ENCODE measurements at regions not wholly inside any gene's neighbourhood (a gene's known extent, or its start where the extent isn't known, plus 50 kb on each side); places are given as distances from the start of the nearest gene placed in this dataset.

GRCh38 chr11:104630352-104630751, 267.9 kb downstream of the CASP12 start:
- Histone ChIP-seq H3K4me3 (no peak overlapping the region), H3K4me1 (replicated peaks) (no peaks in the 10 kb centered on the region), H3K27me3 (replicated peaks; ENCODE audit: insufficient read depth) (no peaks in the 10 kb centered on the region), H3K27ac (no peak overlapping the region), H3K9me3 (no peaks in the 10 kb centered on the region), H3K36me3 (no peaks in the 10 kb centered on the region)
- WGBS = 40% methylated on average over 2 of the region's 2 CpGs
- DNase-seq (ENCODE audit: low spot score) = no peak
- no peak for TF ChIP-seq CTCF (IDR thresholded peaks at IDR 0.05)
- TF ChIP-seq POLR2A (IDR thresholded peaks at IDR 0.05) = no peak
- TF ChIP-seq POLR2AphosphoS5 (IDR thresholded peaks at IDR 0.05) = no peak
- intact Hi-C loops (cut with DNase I) = no loop called here

DNA sequence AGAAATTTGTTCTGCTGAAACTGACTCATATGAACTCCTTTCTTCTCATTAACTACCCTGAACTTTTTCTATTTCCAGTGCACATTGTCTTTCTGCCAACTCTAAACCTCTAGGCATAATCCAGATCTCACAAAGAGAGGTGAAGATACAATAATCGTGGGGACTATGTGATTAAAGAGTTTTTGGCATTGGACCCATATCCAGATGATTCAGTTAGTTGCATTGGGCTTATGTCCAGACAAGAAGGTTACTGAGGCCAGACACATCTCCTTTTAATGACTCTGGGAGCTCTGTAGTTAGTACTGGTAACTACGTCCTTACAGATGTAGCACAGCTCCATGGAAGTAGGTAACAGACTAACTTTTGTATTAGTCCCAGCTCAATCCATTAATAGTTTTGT, 273.0 kb downstream of the CASP12 start:
- Histone ChIP-seq H3K4me3 (no peak overlapping the region), H3K27ac (no peak overlapping the region), H3K9me3 (no peaks in the 10 kb centered on the region), H3K4me1 (replicated peaks) (no peaks in the 10 kb centered on the region), H3K36me3 (no peaks in the 10 kb centered on the region), H3K27me3 (replicated peaks; ENCODE audit: insufficient read depth) (no peaks in the 10 kb centered on the region)
- 45% methylated on average over 2 of the region's 2 CpGs for WGBS
- DNase-seq (ENCODE audit: low spot score) = no peak
- intact Hi-C loops (cut with DNase I) = no loop called here
- TF ChIP-seq POLR2A (IDR thresholded peaks at IDR 0.05) (no peak), CTCF (IDR thresholded peaks at IDR 0.05) (no peak), POLR2AphosphoS5 (IDR thresholded peaks at IDR 0.05) (no peak)

DNA sequence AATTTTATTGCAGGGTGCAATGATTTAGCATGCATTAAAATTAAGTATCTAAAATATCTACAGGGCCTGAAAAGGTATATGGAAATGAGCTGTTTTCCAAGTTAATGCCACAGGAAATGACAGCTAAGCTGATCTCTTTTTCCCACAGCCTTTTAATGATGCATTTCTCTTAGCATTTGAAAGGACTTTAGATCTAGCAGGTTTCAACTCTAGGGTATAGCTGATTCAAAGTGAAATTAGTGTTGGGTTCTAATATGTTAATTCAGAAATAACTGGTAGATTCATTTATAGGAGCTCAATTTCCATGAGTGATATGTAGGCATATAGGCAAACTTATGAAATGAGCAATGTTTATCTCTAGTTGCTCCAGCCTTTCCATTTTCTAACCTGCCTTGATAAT, 274.2 kb downstream of the CASP12 start:
- Histone ChIP-seq H3K36me3 (no peaks in the 10 kb centered on the region), H3K4me1 (replicated peaks) (no peaks in the 10 kb centered on the region), H3K27ac (no peak overlapping the region), H3K4me3 (no peak overlapping the region), H3K27me3 (replicated peaks; ENCODE audit: insufficient read depth) (no peaks in the 10 kb centered on the region), H3K9me3 (no peaks in the 10 kb centered on the region)
- intact Hi-C loops (cut with DNase I) = no loop called here
- TF ChIP-seq CTCF (IDR thresholded peaks at IDR 0.05) (no peak), POLR2AphosphoS5 (IDR thresholded peaks at IDR 0.05) (no peak), POLR2A (IDR thresholded peaks at IDR 0.05) (no peak)
- no peak for DNase-seq (ENCODE audit: low spot score)

DNA sequence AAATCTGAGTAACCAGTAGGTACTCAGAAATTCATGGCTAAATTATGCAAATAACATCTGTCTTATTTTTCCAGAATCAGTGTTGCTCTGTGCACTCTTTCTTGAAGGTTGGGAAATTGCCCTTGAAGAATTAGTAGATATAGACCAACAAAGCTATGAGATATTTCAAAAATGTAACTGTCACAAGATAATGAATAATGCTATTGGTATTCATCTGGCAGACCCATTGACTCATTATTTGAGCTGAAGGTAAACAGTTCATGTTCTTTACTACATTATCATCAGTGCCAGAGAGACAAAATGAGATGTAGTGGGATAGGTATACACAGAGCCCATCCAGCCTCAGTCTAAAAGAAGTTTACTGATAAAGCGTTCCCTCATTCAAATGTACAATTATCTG, 274.7 kb downstream of the CASP12 start:
- Histone ChIP-seq H3K4me1 (replicated peaks) (no peaks in the 10 kb centered on the region), H3K4me3 (no peak overlapping the region), H3K36me3 (no peaks in the 10 kb centered on the region), H3K27ac (no peak overlapping the region), H3K27me3 (replicated peaks; ENCODE audit: insufficient read depth) (no peaks in the 10 kb centered on the region), H3K9me3 (no peaks in the 10 kb centered on the region)
- intact Hi-C loops (cut with DNase I) = no loop called here
- no peak for TF ChIP-seq POLR2AphosphoS5 (IDR thresholded peaks at IDR 0.05)
- TF ChIP-seq POLR2A (IDR thresholded peaks at IDR 0.05) = no peak
- no peak for TF ChIP-seq CTCF (IDR thresholded peaks at IDR 0.05)
- DNase-seq (ENCODE audit: low spot score) = no peak
- WGBS = 92% methylated on average over 1 of the region's 1 CpG

DNA sequence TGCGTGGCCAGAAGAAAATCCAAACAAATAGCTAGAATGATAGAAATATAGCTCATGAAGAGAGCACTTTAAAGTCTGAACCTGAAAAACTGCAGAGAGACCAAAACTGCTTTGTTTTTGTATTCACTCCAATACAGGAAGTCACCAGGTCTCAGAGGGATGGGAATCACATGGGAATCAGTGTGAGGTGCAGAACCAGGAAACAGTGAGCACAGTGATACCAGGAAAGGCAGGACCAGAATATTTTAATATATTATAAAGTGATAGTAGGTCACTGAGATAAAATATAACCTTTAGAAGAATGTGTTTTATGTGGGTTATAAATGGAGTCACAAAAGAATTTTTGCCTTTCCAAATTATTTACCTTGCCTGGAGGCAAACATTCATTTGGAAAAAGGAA, 277.3 kb downstream of the CASP12 start:
- H3K4me3 ChIP-seq = no peak overlapping the region
- no peaks in the 10 kb centered on the region for H3K9me3 ChIP-seq
- intact Hi-C loops (cut with DNase I) = no loop called here
- no peaks in the 10 kb centered on the region for H3K27me3 ChIP-seq (replicated peaks; ENCODE audit: insufficient read depth)
- no peaks in the 10 kb centered on the region for H3K36me3 ChIP-seq
- WGBS = 56% methylated on average over 1 of the region's 1 CpG
- H3K4me1 ChIP-seq (replicated peaks) = no peaks in the 10 kb centered on the region
- no peak for TF ChIP-seq POLR2AphosphoS5 (IDR thresholded peaks at IDR 0.05)
- TF ChIP-seq POLR2A (IDR thresholded peaks at IDR 0.05) = no peak
- TF ChIP-seq CTCF (IDR thresholded peaks at IDR 0.05) = no peak
- no peak overlapping the region for H3K27ac ChIP-seq
- DNase-seq (ENCODE audit: low spot score) = no peak
